GM19397 (cell line): ENCODE measurements at regions not wholly inside any gene's neighbourhood (a gene's known extent, or its start where the extent isn't known, plus 50 kb on each side); places are given as distances from the start of the nearest gene placed in this dataset.
"Not testable (repeated sequence)": the region's sequence is repeated elsewhere in the genome, so short reads cannot be mapped to it uniquely, and the experiment has no call there.

Experiments used
- ATAC-seq: cut with Tn5 transposase; IDR thresholded peaks from one replicate; pipeline ENCODE4 v1.9.1; 2021; ENCODE audit warnings: mild to moderate bottlenecking, moderate library complexity; ENCODE audit not compliant: unreplicated experiment

- ATAC-seq, result no peak
These were observed 91.1 kb upstream of the MITF start for GRCh38 chr3:69648126-69648525.

GRCh38 chr3:69647511-69648110 lies 91.7 kb upstream of the MITF start:
- no peak for ATAC-seq

GRCh38 chr3:69647081-69647480 lies 92.2 kb upstream of the MITF start:
- no peak for ATAC-seq

GRCh38 chr3:69646287-69647067 lies 92.8 kb upstream of the MITF start:
- no peak for ATAC-seq

GRCh38 chr3:69642606-69643005 lies 96.7 kb upstream of the MITF start:
- no peak for ATAC-seq

GRCh38 chr3:69639851-69640250 lies 99.4 kb upstream of the MITF start:
- no peak for ATAC-seq

GRCh38 chr3:69628951-69629350 lies 110.3 kb upstream of the MITF start:
- no peak for ATAC-seq

GRCh38 chr3:69613286-69613685 lies 126.0 kb upstream of the MITF start:
- no peak for ATAC-seq

- no peak for ATAC-seq
These were observed 126.5 kb upstream of the MITF start for GRCh38 chr3:69612791-69613190.

GRCh38 chr3:69609566-69609965 lies 129.7 kb upstream of the MITF start:
- ATAC-seq, result not testable (repeated sequence)

GRCh38 chr3:69607466-69608305 lies 131.6 kb upstream of the MITF start:
- ATAC-seq, result no peak

GRCh38 chr3:69605867-69606266 lies 133.4 kb upstream of the MITF start:
- no peak for ATAC-seq

GRCh38 chr3:69604735-69605450 lies 134.4 kb upstream of the MITF start:
- ATAC-seq, result no peak

- no peak for ATAC-seq
These were observed 137.2 kb upstream of the MITF start for GRCh38 chr3:69602112-69602511.

GRCh38 chr3:69594286-69594685 lies 145.0 kb upstream of the MITF start:
- no peak for ATAC-seq

GRCh38 chr3:69591164-69591736 lies 148.0 kb upstream of the MITF start:
- ATAC-seq, result no peak

- no peak for ATAC-seq
These were observed 149.2 kb upstream of the MITF start for GRCh38 chr3:69590111-69590510.

- ATAC-seq, result no peak
These were observed 151.1 kb upstream of the MITF start for GRCh38 chr3:69588170-69588569.

GRCh38 chr3:69585472-69585871 lies 153.8 kb upstream of the MITF start:
- ATAC-seq, result no peak

GRCh38 chr3:69582044-69582443 lies 157.2 kb upstream of the MITF start:
- ATAC-seq, result no peak
